ENCODE measurements at regions not wholly inside any gene's neighbourhood (a gene's known extent, or its start where the extent isn't known, plus 50 kb on each side); places are given as distances from the start of the nearest gene placed in this dataset.

DNA sequence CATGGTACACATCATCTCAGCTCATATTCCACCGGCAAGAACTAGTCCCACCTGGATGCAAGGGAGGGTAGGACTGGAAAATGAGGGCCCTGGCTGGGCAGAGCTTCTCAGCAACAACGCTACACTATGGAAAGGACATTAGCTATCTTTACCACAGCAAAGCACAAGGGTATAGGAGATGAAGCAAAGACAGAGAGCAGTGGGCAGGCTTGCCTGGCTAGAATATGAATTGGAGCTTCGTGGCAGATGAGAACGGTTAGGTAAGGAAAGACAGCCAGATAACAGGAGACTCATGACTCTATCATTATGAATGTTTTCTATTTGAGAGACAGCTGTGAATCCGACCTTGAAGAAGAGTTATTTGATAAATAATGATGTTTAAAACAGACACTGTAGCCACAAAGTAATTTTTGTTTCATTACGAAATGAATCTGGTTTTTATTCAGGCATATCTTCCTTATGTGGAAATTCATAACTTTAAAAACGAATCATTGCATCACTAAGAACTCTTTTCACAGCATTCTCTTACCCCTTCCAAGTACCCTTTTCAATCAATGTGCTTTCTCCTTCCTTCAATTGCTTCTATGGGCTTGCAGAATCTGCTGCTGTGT, 59.1 kb upstream of the PCED1B start:
- TF ChIP-seq, protein P1, sequence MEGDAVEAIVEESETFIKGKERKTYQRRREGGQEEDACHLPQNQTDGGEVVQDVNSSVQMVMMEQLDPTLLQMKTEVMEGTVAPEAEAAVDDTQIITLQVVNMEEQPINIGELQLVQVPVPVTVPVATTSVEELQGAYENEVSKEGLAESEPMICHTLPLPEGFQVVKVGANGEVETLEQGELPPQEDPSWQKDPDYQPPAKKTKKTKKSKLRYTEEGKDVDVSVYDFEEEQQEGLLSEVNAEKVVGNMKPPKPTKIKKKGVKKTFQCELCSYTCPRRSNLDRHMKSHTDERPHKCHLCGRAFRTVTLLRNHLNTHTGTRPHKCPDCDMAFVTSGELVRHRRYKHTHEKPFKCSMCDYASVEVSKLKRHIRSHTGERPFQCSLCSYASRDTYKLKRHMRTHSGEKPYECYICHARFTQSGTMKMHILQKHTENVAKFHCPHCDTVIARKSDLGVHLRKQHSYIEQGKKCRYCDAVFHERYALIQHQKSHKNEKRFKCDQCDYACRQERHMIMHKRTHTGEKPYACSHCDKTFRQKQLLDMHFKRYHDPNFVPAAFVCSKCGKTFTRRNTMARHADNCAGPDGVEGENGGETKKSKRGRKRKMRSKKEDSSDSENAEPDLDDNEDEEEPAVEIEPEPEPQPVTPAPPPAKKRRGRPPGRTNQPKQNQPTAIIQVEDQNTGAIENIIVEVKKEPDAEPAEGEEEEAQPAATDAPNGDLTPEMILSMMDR (IDR thresholded peaks at IDR 0.05; ENCODE audit: low read depth, low read length): no peak
- no peak for TF ChIP-seq EZH2phosphoT487 (IDR thresholded peaks at IDR 0.05; ENCODE audit: low read depth)
- Histone ChIP-seq H3K27ac (ENCODE audit: low read length) (no peak overlapping the region), H3K27me3 (ENCODE audit: low read depth, low read length) (no peaks in the 10 kb centered on the region), H3K9me3 (ENCODE audit: insufficient read depth, low read length) (no peaks in the 10 kb centered on the region), H3K79me2 (ENCODE audit: low read length) (no peaks in the 10 kb centered on the region), H3K4me2 (ENCODE audit: low read length) (no peak overlapping the region), H3K4me1 (ENCODE audit: low read length) (peaks cover 19% of the 10 kb centered on the region), H3K4me3 (ENCODE audit: low read length) (no peak overlapping the region), H3K36me3 (replicated peaks; ENCODE audit: low read depth, low read length) (no peaks in the 10 kb centered on the region), H2AFZ (ENCODE audit: low read depth, low read length) (no peak overlapping the region), H3K9ac (ENCODE audit: low read length) (no peak overlapping the region), H4K20me1 (ENCODE audit: insufficient read depth, low read length) (no peaks in the 10 kb centered on the region)

DNA sequence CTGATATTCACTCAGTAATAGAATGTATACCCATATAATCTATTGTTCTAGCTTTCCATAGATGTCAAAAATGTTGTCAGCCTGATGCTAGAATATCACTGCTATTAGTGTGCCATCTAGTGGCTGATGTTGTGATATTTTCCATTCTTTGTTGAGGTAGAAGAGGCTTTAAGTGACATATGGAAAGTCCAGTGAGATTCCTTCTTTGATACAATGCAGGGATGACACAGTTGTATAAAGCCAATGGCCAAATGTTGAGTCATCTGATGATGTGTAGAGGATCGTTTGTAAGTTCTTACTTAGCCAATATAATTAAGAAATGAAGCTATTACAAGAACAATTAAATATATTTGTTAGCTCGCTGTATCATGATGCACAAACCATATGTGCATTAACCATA, 58.1 kb upstream of the PCED1B start:
- no peaks in the 10 kb centered on the region for H3K79me2 ChIP-seq (ENCODE audit: low read length)
- H3K27me3 ChIP-seq (ENCODE audit: low read depth, low read length): no peaks in the 10 kb centered on the region
- no peaks in the 10 kb centered on the region for H3K36me3 ChIP-seq (replicated peaks; ENCODE audit: low read depth, low read length)
- no peak overlapping the region for H3K4me2 ChIP-seq (ENCODE audit: low read length)
- H3K9ac ChIP-seq (ENCODE audit: low read length): no peak overlapping the region
- no peak for TF ChIP-seq EZH2phosphoT487 (IDR thresholded peaks at IDR 0.05; ENCODE audit: low read depth)
- TF ChIP-seq, protein P1 (IDR thresholded peaks at IDR 0.05; ENCODE audit: low read depth, low read length): peak; percentile 82
- H3K9me3 ChIP-seq (ENCODE audit: insufficient read depth, low read length): no peaks in the 10 kb centered on the region
- no peaks in the 10 kb centered on the region for H4K20me1 ChIP-seq (ENCODE audit: insufficient read depth, low read length)
- H3K4me1 ChIP-seq (ENCODE audit: low read length): peaks cover 13% of the 10 kb centered on the region
- no peak overlapping the region for H3K27ac ChIP-seq (ENCODE audit: low read length)
- H3K4me3 ChIP-seq (ENCODE audit: low read length): no peak overlapping the region
- no peak overlapping the region for H2AFZ ChIP-seq (ENCODE audit: low read depth, low read length)

DNA sequence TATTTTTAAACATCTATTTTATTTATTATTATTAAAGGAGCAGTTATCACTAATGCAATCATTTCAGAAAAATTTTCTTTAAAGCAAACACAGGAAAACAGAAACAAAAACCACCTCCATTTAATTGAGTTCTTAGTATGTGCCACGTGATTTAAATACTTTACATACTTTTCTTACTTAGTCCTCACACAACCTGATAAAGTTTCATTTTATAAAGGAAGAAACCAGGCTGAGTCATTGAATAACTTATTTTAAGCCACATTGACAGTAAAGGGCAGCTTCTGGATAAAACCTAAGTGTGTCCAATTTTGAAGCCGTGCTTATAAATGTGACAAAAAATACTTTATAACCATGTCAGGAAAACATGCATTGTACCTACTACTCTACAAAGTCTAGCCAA, 57.1 kb upstream of the PCED1B start:
- Histone ChIP-seq H2AFZ (ENCODE audit: low read depth, low read length) (no peak overlapping the region), H3K27ac (ENCODE audit: low read length) (no peak overlapping the region), H3K27me3 (ENCODE audit: low read depth, low read length) (no peaks in the 10 kb centered on the region), H3K9me3 (ENCODE audit: insufficient read depth, low read length) (no peaks in the 10 kb centered on the region), H4K20me1 (ENCODE audit: insufficient read depth, low read length) (no peaks in the 10 kb centered on the region), H3K36me3 (replicated peaks; ENCODE audit: low read depth, low read length) (no peaks in the 10 kb centered on the region), H3K79me2 (ENCODE audit: low read length) (no peaks in the 10 kb centered on the region), H3K4me2 (ENCODE audit: low read length) (peak overlapping the region; percentile 20; the same call in 1 of the 2 replicates), H3K9ac (ENCODE audit: low read length) (no peak overlapping the region), H3K4me3 (ENCODE audit: low read length) (no peak overlapping the region), H3K4me1 (ENCODE audit: low read length) (peaks cover 10% of the 10 kb centered on the region)
- no peak for TF ChIP-seq EZH2phosphoT487 (IDR thresholded peaks at IDR 0.05; ENCODE audit: low read depth)
- TF ChIP-seq, protein P1 (IDR thresholded peaks at IDR 0.05; ENCODE audit: low read depth, low read length): no peak

DNA sequence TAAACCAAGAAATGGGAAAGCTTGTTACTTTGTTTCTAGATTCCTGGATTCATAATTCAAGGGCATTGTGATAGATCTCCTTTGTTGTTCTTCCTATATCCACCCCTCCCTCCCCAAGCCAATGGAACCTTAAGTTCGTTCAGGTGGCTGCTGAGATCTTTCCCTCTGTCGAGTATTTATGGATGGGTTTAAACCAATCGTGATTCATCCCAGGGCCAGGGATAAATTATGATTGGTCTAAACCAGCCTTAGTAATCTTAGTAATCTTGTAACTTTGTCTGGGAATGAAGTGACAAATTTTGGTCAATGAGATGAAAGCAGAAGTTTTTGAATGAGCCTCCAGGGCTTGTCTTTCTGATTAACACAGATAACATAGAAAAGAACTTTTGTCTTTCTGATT, 56.1 kb upstream of the PCED1B start:
- H3K4me3 ChIP-seq (ENCODE audit: low read length): no peak overlapping the region
- H3K79me2 ChIP-seq (ENCODE audit: low read length): no peaks in the 10 kb centered on the region
- H3K9me3 ChIP-seq (ENCODE audit: insufficient read depth, low read length): no peaks in the 10 kb centered on the region
- H3K4me2 ChIP-seq (ENCODE audit: low read length): no peak overlapping the region
- H3K4me1 ChIP-seq (ENCODE audit: low read length): peaks cover 10% of the 10 kb centered on the region
- no peaks in the 10 kb centered on the region for H4K20me1 ChIP-seq (ENCODE audit: insufficient read depth, low read length)
- no peaks in the 10 kb centered on the region for H3K36me3 ChIP-seq (replicated peaks; ENCODE audit: low read depth, low read length)
- no peaks in the 10 kb centered on the region for H3K27me3 ChIP-seq (ENCODE audit: low read depth, low read length)
- no peak for TF ChIP-seq EZH2phosphoT487 (IDR thresholded peaks at IDR 0.05; ENCODE audit: low read depth)
- TF ChIP-seq, protein P1 (IDR thresholded peaks at IDR 0.05; ENCODE audit: low read depth, low read length): no peak
- no peak overlapping the region for H3K9ac ChIP-seq (ENCODE audit: low read length)
- H2AFZ ChIP-seq (ENCODE audit: low read depth, low read length): no peak overlapping the region
- no peak overlapping the region for H3K27ac ChIP-seq (ENCODE audit: low read length)
